HG02571 (cell line): ENCODE measurements at regions not wholly inside any gene's neighbourhood (a gene's known extent, or its start where the extent isn't known, plus 50 kb on each side); places are given as distances from the start of the nearest gene placed in this dataset.
"Not testable (repeated sequence)": the region's sequence is repeated elsewhere in the genome, so short reads cannot be mapped to it uniquely, and the experiment has no call there.

Source experiments
- ATAC-seq: cut with Tn5 transposase; IDR thresholded peaks from one replicate; pipeline ENCODE4 v1.9.1; 2021; ENCODE audit warnings: mild to moderate bottlenecking, moderate library complexity; ENCODE audit not compliant: unreplicated experiment

DNA sequence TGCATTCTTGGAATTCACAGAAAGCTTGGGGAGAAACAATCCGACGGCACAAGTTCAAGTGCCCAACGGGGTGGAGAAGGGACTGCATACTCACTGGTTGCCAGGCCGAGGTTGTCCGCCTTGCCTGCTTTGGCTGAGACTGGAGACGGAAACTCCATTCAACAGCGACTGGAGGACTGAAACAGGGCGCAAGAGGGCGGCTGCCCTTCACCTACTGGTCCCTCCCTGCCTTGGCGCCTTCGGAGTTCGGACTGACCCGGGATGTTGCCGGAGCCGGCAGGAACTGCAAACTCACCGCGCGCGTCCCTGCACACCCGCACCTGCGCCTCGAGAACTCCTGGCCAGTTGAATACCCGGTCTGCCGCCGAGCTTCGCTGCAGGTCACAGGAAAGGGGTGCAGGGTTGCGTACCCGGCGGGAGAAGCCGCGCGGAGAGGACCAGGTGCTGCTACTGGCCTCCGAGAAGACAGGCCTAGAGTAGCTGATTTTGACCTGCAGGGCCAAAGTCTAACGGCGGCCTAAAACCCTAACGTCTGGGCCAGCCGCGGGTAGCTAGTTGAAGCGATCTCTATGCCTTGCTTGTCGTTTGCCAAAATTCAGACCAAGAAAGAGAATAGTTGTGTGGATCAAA is 132.9 kb downstream of the FAM72B start:
- ATAC-seq = not testable (repeated sequence)

DNA sequence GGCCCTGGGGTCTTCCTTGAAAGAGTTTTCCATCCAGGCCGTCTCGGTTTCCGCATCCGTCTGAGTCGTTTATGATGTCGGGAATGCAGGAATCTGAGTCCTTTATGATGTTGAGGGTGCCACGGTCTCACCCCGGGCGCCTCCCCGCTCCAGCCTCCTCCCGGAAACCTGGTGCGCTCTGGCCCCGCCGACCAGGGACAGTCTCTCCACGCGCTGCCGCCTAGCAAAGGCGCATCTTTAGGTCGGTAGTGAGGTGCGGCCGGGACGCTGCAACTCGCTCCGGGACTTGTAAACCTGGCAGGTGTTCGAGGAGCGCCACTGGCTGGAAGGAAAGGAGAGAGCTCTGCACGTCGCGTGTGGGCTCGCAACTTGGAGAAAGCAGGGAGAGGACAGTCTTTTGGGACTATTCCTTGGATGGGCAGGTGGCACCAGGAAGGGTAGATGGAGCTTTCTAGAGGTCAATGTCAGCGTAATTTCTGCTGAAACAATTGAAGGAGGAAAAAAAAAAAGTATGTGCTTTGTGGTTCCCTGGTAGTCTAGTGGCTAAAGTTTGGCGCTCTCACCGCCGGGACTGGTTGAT is 132.0 kb downstream of the FAM72B start:
- ATAC-seq = not testable (repeated sequence)

GRCh38 chr1:121054928-121055327 is 129.2 kb downstream of the FAM72B start:
- not testable (repeated sequence) for ATAC-seq

- ATAC-seq = not testable (repeated sequence)
Observed at GRCh38 chr1:121066925-121067324, 117.2 kb downstream of the FAM72B start.

- ATAC-seq = not testable (repeated sequence)
Observed at GRCh38 chr1:121068738-121069499, 115.2 kb downstream of the FAM72B start.

- ATAC-seq = not testable (repeated sequence)
Observed at GRCh38 chr1:121073852-121074251, 110.3 kb downstream of the FAM72B start.

GRCh38 chr1:121075254-121075805 is 108.8 kb downstream of the FAM72B start:
- ATAC-seq = not testable (repeated sequence)

- ATAC-seq = peak; percentile 72
Observed at GRCh38 chr1:121076674-121077073, 107.5 kb downstream of the FAM72B start.

GRCh38 chr1:121079655-121080054 is 104.5 kb downstream of the FAM72B start:
- ATAC-seq = not testable (repeated sequence)

GRCh38 chr1:121080197-121080903 is 103.8 kb downstream of the FAM72B start:
- ATAC-seq = not testable (repeated sequence)

DNA sequence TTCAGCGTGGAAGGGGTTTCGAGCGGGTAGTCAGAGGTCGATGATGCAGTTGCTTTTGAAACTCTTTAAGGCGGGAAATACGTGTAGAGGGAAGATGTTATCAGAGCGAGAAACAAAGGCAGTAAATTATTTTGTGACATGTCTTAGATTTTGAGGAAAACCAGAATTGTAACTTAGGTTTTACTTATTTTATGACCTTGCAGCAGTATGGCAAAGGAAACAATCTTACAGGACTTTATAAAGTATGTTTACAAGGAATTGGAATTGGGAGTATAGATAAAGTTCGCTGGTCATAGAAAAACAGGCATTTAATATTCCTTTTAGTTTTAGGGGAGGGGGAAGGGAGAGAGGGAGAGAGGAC is 103.3 kb downstream of the FAM72B start:
- ATAC-seq = not testable (repeated sequence)

- not testable (repeated sequence) for ATAC-seq
Observed at GRCh38 chr1:121081625-121082199, 102.4 kb downstream of the FAM72B start.

- not testable (repeated sequence) for ATAC-seq
Observed at GRCh38 chr1:121082995-121083394, 101.1 kb downstream of the FAM72B start.

DNA sequence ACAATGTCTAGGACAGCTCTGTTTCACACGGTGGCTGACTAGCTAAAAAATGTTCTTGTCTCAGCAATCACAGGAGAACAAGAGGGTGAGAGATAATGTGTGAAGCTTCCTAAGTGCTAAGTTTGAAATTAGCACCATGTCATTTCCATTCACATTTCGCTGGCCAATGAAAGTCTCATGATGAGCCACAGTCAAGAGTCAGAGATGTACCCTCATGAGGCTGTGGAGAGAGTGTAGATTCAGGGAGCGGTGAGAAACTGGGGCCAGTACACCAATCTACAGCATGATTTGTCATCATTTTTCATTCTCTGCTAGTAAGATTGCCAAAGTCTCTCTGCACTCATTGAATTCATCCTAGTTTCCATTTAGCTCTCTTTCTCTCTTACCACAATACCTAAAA is 97.9 kb downstream of the FAM72B start:
- ATAC-seq = not testable (repeated sequence)

- not testable (repeated sequence) for ATAC-seq
Observed at GRCh38 chr1:121087221-121087620, 96.9 kb downstream of the FAM72B start.

- ATAC-seq = not testable (repeated sequence)
Observed at GRCh38 chr1:121088568-121088967, 95.6 kb downstream of the FAM72B start.

DNA sequence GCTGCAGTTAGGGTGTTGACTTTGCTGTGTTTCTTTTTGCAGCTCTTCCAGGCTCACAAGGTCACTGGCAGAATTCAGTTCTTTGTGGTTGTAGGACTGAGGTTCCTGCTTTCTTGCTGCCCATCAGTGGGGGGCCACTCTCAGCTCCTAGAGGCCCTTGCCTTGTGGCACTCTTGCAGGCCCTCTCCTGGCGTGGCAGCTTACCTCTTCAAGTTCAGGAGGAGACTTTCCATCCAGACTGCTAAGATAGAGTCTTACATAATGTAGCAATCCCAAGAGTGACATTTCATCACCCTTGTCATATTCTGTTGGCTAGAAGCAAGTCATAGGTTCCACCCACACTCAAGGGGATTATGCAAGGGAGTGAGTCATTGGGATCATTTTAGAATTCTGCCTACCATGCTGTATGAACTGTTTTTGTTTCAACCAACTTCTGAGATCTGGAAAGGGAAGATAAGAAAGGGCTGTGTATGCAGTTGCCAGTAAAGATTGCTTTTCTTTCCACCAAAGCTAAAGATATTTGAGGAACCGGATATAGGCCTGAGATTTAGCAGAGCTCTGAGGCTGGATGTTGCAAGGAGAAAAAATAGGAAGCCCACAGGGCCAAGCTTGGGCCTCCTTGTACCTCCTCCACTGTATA is 91.7 kb downstream of the FAM72B start:
- ATAC-seq = not testable (repeated sequence)

DNA sequence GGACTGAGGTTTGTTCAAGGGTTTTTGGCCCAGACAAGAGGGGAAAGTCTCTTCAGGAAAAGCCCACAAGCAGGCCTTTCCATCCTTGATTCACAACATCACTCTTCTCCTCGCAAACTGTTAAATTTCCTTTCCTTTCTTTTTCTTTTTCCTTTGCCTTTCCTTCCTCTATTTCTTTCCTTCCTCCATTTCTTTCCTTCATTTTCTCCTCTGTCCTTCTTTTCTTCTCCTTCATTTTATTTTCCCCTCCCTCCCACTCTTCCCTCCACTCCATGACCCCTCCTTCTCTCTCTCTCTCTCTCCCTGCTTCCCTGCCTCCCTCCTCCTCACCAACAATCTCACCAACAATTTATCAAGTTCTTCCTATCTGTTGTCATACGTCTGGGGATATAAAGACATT is 89.1 kb downstream of the FAM72B start:
- ATAC-seq = not testable (repeated sequence)

- ATAC-seq = peak; percentile 88
Observed at GRCh38 chr1:121097127-121097866, 86.8 kb downstream of the FAM72B start.

DNA sequence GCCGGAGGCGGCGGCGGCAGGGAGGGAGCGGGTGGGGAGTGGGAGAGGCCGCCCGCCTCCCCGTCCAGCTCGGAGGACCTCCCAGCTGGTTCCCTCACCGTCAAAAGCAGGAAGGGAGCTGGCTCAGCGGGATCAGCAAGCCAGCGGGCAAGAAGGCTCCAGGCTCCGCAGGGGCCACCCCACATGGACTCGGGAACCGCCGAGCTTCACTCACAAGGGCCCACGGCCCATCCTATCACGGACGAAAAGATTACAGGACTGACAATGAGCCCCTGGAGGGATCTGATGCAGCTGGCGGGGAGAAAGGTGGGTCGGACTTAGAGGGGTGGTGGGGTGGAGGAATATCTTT is 86.3 kb downstream of the FAM72B start:
- peak; percentile 4 for ATAC-seq
